HG03064 (cell line): ENCODE measurements at regions not wholly inside any gene's neighbourhood (a gene's known extent, or its start where the extent isn't known, plus 50 kb on each side); places are given as distances from the start of the nearest gene placed in this dataset.
"Not testable (repeated sequence)": the region's sequence is repeated elsewhere in the genome, so short reads cannot be mapped to it uniquely, and the experiment has no call there.

Experiments
- ATAC-seq: cut with Tn5 transposase; IDR thresholded peaks from one replicate; pipeline ENCODE4 v1.9.1; 2021; ENCODE audit warnings: low read depth; ENCODE audit not compliant: unreplicated experiment

DNA sequence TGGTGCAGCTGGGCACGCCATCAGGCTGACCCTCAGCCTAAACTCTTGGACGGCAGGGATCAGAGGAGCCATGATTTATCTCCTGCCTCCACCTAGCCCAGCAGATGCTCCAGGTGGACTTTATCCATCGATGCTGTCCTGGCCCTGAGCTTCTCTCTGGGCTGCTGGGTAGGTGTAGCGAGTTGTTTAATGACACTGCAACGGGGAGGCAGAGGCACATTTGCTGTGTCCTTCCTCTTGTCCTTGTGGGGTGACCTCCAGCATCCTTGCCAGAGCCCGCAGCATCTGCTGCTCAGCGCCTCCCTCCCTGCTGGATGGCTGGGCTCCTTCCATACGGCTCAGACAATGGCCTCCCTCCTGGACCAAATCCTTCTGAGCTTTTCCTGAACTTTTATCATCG is 103.1 kb upstream of the IRX4 start:
- ATAC-seq = no peak

DNA sequence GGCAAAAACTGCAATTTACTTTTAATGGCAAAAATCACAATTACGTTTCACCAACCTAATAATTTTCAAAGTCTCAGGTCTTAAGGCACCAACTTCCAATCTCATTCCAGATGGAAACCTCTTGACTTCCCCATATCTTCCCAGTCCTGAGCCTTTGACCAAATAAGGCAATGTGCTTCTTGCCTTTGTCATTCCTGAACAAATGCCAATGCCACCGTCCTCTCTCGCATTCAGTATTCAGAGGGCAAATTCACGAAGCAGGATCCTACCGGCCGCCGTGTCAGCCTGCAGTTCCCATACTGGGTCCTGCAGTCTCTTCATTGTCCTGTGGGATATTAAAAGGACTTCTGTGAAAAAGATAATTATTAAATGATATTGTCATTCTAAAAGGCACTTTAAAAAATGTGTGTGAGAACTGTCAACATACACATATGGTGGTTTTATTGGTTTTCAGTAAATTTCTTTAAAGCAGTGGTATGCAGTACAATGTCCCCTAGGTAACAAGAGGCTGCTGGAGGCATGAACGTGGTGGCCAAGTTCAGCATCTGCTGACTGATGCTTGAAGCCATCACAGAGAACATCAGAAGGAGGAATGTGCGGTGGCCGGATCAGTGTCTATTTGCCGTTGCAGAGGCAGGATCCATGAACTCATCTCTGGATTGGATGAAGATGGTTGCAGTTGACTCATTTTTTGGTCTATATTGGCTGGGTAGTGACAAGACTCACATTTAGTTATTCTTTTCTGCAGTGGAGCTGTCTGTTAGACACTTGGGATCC is 101.4 kb upstream of the IRX4 start:
- ATAC-seq = no peak

DNA sequence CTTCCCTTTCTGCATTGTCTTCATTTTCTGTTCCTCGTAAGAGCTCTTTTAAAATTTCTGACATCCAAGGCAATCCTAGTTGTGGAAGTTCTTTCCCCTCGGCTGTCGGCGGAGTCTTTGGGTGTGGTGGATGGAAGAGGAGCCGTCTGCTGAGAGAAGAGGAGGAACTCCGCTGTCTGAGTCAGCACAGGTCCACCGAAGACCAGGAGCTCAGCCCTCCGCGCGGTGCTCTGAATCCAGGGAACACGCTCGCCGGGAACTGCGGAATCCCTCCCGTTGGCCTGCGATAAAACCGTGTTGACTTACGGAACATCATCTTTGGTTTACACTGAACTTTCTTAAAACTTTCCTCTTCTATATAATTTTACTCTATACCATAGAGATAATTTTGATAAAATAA is 100.7 kb upstream of the IRX4 start:
- ATAC-seq = no peak

DNA sequence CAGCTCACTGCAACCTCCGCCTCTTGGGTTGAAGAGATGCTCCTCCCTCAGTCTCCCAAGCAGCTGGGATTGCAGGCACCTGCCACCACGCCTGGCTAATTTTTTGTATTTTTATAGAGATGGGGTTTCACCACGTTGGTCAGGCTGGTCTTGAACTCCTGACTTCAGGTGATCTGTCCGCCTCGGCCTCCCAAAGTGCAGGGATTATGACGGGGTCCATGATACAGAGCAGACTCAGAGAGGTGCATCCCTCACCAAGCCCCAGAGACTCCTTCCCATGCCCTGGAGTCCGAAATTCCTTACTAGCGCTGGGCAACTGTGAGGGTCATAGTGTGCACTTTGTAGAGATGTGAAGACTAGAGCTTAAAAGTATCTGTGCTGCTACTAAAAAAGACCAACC is 99.8 kb upstream of the IRX4 start:
- not testable (repeated sequence) for ATAC-seq

DNA sequence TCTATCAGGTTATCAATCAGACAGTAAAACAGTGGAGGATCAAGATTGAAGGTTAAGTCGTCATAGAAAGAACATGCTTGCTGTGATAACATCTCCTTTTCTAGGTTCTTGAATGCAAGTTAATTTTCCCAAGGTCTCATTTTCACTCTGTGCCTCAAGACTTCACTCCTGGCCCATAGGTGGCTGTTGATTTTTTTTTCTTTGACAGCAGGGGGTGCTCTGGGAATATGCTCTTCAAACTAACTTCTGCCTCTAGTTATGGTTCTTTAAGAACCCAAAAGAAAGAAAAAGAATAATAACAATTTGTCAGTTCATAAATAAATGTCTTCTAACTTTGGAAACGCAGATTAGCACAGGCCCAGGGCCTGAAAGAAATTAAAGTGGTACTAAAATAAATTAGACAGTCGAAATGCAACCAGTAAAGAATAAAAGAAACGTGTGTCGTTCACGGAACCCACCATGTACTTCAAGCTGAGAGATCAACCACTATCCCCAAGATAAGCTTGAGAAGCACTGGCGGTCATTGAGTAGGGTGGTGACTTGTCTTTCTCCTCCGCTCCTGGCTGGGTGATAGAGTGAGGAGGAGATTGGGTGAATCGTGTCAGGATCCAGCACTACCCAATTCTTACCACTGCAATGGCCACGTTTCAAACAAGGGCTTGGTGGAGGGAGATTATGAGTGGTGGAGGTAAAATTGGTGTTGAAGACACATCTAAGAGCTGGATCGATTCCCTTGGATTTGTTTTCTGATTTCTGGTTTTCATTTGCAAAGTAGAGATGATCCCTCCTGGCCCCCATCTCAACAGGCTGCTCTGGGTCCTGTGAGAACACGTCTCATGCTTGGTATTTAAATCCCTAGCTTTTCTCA is 93.4 kb upstream of the IRX4 start:
- no peak for ATAC-seq

DNA sequence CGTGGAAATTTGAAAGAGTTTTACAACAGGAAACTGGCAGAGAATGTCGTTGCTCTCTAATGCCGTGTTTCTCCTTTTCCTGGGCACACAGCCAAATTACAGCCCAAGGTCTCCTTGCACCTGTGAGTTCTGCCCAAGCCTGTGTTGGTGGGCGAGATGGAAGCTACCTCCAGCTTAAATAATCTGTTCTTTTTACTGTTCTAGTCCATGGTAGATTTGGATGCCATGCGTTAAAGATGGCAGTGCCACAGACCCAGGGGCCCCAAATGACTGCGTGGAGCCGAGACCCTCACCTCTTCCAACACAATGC is 92.6 kb upstream of the IRX4 start:
- ATAC-seq = no peak

DNA sequence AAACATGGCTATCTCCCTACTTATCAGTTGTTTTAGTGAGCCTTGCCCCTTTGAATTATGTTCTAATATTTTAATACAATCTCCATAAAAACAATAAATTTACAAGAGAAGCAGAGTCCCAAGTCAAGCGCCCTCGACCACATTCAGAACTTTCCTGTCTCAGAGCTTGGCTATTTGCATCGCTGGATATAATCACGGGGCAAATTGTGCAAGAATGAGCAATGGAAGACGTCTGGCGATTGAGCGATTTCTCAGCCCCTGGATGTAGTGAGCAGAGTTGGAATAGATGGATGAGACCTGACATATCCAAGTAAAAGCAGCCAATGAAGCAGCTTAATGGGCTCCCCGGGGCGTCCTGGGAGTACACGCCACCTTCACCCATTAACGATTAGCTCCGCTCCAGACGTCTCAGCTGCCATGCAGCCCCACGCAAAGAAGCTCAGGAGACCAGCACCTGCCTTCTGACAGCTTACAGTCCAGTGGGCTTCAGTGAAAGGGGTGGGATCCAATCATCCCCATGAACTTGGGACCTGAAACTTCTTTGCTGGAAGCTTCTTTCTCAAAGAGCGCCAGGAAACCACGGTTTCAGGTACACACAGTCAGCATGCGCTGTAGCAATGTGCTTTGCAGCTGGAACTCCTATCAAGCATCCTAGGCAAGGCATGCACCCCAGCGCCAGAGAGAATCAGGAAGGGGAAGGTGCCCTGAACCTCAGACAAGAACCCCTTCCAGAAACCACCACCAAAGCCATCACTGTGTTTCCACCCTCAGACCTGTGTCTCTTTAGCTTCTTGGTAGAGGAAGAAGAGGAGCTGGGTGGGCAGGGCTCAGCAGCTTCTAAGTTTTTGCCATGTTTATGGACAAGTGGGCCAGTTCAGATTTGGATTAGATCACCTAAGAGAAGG is 92.0 kb upstream of the IRX4 start:
- ATAC-seq = no peak

DNA sequence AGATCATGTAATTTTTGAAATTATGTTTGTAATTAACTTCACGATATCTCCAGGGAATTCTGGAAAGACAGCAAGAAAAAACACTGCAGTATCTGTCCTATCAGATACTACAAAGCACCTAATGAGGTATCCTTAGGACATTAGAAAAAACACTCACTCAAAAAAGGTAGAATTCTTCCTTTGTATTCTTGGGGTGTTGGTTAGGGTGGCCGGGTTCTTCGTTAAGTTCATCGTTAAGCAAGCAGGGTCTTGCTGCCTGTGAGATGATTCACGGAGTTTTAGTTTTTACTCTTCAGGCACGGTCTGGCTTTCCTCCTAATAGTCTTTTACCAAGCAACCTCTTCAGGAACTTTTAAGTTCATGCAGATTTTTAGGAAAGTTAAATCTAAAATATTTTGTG is 91.4 kb upstream of the IRX4 start:
- ATAC-seq = no peak

DNA sequence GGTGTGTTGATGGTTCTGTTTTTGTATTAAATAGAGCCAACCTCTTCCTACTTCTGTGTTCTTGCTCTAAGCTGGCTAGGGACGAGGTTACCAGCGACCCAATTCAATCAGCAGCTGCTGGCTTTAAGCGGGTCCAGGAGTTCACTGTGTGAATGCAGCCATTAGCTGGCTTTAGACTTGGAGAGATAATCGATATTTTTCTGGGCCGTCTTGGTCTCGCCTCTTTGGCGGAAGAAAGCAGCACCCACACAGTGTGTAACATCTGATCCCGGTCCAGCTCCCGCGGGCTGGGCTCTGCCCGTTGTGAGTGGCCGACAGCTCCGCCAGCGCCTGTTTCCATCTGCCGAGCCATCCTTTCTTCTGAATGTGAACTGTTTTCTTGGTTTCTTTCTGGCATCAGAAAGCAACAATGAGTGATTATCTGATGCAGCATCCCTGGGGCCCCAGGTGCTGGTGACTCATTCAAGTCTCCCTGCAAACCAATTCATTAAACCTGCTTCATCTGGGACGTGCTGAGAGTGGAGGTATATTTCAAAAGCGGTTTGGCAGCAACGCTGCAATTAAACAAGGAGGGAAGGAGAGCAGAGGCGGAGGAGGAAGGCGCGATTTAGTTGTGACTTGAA is 90.8 kb upstream of the IRX4 start:
- no peak for ATAC-seq

DNA sequence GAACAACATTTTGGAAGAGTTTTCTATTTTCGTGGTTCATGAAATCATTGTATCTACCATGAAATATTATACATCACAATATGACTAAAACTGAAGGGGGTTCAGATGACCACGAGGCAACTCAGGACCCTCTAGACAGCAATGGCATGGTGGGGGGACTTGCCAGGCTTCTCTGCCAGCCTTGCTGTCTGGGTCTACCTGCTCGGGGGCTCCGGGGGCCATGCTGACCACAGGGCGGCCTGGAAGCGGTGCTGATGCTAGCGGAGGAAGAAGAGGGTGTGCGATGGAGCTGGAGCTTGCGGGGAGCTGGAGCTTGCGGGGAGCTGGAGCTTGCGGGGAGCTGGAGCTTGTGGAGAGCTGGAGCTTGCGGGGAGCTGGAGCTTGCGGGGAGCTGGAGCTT is 89.2 kb upstream of the IRX4 start:
- no peak for ATAC-seq

DNA sequence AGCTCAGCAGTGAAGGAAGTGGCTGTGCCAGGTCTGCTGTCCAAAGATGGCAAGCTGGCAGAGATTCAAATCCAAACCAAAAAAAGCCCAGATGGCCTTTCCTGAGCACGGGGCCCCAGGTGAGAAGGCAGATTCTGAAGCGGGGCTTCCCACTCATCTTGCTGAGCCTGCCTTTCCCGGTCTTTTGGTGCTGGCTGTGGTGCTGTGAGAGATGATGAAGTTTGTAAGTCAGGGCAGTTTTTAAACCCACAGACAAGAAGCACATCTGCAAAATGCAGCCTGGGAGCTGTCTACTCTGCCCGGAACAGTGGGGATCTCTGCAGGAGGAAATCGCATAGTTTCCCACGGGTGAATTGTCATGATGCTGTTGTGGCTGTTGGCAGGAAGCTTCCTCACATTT is 85.0 kb upstream of the IRX4 start:
- ATAC-seq = no peak

DNA sequence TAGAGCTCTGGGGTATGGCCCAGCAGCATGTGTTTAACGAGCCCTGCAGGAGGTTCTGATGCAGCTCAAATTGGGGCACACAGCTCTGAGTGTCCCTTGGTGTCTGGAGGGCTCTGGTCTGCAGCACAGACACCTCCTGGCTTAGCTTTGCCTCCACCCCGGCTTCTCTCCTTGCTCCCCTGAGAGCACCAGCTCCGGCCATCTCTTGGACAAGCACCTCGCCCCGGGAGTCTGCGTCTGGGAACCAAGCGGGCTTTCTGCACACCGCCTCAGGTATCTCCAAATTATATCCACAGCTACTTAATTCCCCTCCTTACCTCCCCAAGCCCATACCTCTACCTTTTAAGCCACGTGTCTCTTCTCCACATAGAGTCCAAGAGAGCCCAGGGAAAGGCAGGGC is 83.7 kb upstream of the IRX4 start:
- ATAC-seq = no peak

DNA sequence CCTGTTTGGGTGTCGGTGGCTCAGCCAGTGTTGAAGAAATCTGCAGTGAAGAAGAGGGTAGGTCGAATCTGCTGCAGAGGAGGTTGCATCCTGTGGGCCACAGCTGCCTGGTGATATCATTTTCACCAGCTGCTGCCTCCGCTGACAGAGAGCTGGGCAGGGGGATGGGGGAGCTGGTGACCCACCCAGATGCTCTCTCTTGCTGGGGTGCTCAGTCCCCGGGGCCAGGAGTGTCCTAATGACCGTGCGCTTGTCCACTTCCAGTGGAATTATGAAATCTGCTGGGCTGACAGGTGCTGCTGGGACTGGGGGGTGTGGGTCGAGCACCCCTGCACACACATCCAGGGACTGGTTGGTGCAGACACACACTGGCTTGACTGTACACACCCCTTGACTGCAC is 83.2 kb upstream of the IRX4 start:
- no peak for ATAC-seq

DNA sequence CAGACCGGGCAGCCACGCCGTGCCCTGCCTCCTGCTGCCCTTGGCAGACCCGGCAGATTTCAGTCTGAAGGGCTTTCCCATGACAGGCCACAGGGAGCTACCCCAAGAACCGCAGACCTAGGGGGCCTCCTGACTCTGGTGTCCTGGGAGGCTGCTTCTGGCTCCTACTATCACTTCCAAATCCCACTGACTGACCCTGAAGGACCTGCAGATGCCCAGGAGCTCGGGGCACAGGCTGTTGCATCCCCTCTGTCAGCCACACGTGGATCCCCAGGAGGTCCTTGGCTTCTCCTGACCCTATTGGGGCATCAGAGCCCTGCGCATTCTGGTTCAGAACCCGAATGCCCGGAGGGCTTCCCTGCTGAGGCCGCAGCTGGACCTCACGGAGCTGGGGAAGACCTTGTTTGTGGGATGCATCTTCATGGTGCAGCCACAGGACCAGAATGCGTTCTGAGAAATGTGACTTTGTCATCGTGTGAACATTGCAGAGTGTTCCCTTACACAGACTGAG is 81.3 kb upstream of the IRX4 start:
- no peak for ATAC-seq

DNA sequence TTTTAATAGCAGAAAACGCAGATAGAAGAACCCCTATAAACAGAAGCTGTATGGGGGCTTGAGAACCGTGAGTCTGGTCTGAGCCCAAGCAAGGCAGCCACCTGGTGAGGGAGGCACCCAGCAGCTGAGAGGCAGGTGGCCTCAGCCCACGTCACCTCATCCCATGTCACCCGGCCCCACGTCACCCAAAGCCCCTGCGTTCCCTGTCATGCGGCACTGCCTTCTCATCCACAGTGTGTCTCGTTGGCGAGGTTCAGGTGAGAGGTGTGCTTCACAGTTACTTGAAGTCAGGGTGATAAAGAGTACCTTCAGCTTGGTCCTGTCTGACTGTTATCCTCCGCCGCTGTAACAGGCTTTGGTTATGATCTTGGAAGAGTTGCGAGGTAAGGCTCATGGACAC is 80.6 kb upstream of the IRX4 start:
- no peak for ATAC-seq

DNA sequence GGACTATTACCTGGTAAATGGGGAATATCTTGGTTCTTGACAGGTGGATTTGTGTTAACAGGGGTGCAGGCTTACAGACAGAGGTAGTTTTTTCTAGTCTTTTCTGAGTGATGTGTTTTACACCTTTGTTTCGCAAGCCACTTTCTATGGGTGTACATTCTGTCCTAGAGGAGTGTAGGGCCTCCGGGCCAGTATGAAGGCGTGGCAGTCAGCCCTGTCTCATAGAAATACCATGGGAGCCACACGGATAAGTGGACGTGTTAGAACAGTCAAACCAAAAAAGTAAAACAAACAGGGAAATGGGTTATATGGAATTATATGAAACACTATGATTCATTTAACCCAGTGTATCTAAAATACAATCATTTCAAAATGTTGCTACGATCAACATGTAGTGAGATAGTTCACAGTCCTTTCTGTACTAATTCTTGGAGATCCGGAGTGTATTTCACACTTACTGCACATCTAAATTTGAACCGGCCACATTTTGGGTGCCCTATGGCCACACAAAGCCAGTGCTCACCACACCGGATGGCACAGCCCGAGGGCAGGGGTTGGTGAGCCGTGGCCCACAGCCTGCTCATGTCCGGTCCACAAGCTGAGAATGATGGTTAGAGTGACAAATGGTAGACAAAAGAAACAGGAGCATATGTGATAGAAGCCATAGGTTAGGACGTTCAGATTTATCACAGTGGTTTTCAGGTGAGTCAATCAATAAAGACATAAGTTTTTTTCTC is 80.1 kb upstream of the IRX4 start:
- ATAC-seq = no peak

DNA sequence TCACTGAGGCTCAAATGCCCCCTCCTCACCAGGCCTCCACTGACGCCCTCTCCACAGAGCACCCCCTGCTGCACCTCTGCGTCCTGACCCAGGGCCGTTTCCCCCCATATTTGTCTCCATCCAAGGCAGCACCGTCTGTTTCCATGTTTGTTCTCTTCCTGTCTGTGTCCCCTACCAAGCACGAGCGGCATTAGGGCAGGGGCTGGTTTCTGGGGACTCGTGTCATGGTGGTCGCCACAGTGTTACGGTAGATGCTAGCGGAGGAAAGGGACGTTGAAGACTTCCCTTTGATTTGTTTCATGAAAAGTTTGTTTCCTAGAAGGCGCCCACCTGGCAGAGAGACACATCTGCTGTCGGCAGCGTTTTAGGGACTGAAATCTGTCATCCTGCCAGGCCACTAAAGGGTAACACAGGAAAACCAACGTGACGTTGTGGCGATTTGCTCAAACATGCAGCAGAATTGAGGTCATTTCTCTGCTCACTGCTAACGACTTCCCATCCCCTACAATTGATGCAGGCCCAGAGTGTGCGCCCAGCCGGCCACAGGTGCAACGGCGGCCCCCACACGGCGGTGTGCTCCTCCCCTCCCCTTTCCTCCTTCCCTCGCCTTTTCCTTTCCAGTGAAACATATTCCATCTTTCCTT is 79.3 kb upstream of the IRX4 start:
- no peak for ATAC-seq

DNA sequence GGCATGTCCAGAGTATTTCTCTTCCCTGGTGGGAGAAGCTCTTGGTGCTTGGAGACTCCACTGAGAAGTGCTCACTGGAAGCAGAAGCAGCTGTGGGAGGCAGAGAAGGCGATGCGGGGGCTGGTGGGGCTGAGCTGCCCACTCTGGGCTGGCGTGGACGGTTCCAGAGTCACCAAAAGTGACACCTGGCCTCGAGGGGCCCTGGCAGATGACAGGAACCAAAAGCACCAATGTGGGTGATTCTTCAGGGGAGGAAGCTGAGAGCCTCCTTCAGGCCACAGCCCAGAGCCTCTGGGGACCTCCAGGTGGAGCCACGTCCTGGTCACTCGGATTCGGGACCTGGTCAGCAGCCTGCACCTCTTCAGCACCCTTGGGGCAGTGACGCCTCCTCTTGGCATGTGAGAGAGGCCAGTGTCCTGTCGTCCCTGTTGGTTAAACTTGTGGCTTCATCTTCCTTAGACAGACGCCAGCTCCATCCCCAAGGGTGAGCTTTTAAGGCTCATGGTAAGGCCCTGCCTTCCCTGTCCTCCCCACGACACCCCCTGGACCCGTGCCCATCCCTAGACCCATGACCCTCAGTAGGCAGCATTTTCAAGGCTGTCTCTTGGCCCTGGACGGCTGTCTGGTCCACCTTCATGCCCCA is 78.7 kb upstream of the IRX4 start:
- ATAC-seq = no peak
